HEK293T (cell line): ENCODE measurements at regions not wholly inside any gene's neighbourhood (a gene's known extent, or its start where the extent isn't known, plus 50 kb on each side); places are given as distances from the start of the nearest gene placed in this dataset.
"Not testable (repeated sequence)": the region's sequence is repeated elsewhere in the genome, so short reads cannot be mapped to it uniquely, and the experiment has no call there.

Source experiments
- CTCF ChIA-PET: fragments of 350-600 bp; formaldehyde crosslinking; extraction: SDS; loops from one replicate; lab custom pipeline; 2021; ENCODE audit warnings: antibody characterized with exemption, inconsistent platforms; lab: Yijun Ruan, JAX
- POLR2A ChIA-PET: fragments of 350-600 bp; formaldehyde crosslinking; extraction: SDS; loops from one replicate; lab custom pipeline; 2020; ENCODE audit warnings: antibody characterized with exemption, inconsistent platforms; lab: Yijun Ruan, JAX
- DNase-seq: peaks from one replicate; pipeline ENCODE4 v3.0.0; 2012; ENCODE audit warnings: mixed read lengths; ENCODE audit errors: extremely low spot score
- ARNT ChIP-seq: fragments of 450-650 bp; IDR thresholded peaks from 2 replicates; pipeline ENCODE4 v1.6.1; 2017; ENCODE audit warnings: mild to moderate bottlenecking
- BHLHE40 ChIP-seq: fragments of 450-650 bp; IDR thresholded peaks from 2 replicates; pipeline ENCODE4 v1.6.1; 2016; ENCODE audit warnings: mild to moderate bottlenecking, moderate library complexity, borderline replicate concordance
- CTBP1 ChIP-seq: fragments of 450-650 bp; IDR thresholded peaks from 2 replicates; pipeline ENCODE4 v1.6.1; 2016; ENCODE audit warnings: borderline replicate concordance
- ELF4 ChIP-seq: fragments of 450-650 bp; IDR thresholded peaks from 2 replicates; pipeline ENCODE4 v1.6.1; 2017; ENCODE audit warnings: antibody characterized with exemption
- FOXA1 ChIP-seq: fragments of 450-650 bp; IDR thresholded peaks from 2 replicates; pipeline ENCODE4 v1.6.1; 2016; ENCODE audit warnings: mild to moderate bottlenecking
- FOXK2 ChIP-seq: fragments of 450-650 bp; IDR thresholded peaks from 2 replicates; pipeline ENCODE4 v1.6.1; 2016; ENCODE audit warnings: mild to moderate bottlenecking
- FOXM1 ChIP-seq: fragments of 450-650 bp; IDR thresholded peaks from 2 replicates; pipeline ENCODE4 v1.6.1; 2017; ENCODE audit warnings: mild to moderate bottlenecking, borderline replicate concordance
- HDGF ChIP-seq: fragments of 450-650 bp; IDR thresholded peaks from 2 replicates; pipeline ENCODE4 v1.6.1; 2017; ENCODE audit warnings: antibody characterized with exemption, borderline replicate concordance
- L3MBTL2 ChIP-seq: fragments of 450-650 bp; conservative IDR thresholded peaks from 2 replicates; pipeline ENCODE4 v1.6.1; 2016; ENCODE audit warnings: mild to moderate bottlenecking
- LEF1 ChIP-seq: fragments of 450-650 bp; IDR thresholded peaks from 2 replicates; pipeline ENCODE4 v1.6.1; 2017; ENCODE audit warnings: mild to moderate bottlenecking, borderline replicate concordance
- NFRKB ChIP-seq: fragments of 450-650 bp; IDR thresholded peaks from 2 replicates; pipeline ENCODE4 v1.6.1; 2016; ENCODE audit warnings: mild to moderate bottlenecking, moderate library complexity
- SP1 ChIP-seq: fragments of 450-650 bp; IDR thresholded peaks from 2 replicates; pipeline ENCODE4 v1.6.1; 2017
- SUZ12 ChIP-seq: fragments of 450-650 bp; IDR thresholded peaks from 2 replicates; pipeline ENCODE4 v1.6.1; 2016; ENCODE audit warnings: mild to moderate bottlenecking
- TARDBP ChIP-seq: fragments of 450-650 bp; IDR thresholded peaks from 2 replicates; pipeline ENCODE4 v1.6.1; 2016
- ZNF384 ChIP-seq: fragments of 450-650 bp; IDR thresholded peaks from 2 replicates; pipeline ENCODE4 v1.6.1; 2016
- TF ChIP-seq, protein P1 (sequence below): fragments of 450-650 bp; IDR thresholded peaks from 2 replicates; pipeline ENCODE4 v1.6.1; 2016

DNA sequence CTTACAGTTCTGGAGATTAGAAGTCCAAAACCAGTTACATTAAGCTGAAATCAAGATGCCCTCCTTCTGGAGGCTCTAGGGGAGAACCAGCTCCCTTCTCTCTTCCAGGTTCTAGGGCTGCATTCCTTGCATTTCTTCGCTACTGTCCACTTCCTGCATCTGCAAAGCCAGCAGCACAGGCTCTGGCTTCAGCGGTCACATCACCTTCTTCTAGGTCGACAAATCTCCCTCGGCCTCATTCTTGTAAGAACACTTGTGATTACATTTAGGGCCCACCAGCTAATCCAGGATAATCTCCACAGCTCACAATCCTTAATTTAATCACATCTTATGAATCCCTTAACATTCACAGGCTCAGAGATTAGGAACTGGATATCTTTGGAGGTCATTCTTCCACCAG, 73.8 kb downstream of the MINAR1 start:
- ChIA-PET CTCF (no interaction called here), POLR2A (no interaction called here)
- DNase-seq, result no peak
- TF ChIP-seq, protein P1, sequence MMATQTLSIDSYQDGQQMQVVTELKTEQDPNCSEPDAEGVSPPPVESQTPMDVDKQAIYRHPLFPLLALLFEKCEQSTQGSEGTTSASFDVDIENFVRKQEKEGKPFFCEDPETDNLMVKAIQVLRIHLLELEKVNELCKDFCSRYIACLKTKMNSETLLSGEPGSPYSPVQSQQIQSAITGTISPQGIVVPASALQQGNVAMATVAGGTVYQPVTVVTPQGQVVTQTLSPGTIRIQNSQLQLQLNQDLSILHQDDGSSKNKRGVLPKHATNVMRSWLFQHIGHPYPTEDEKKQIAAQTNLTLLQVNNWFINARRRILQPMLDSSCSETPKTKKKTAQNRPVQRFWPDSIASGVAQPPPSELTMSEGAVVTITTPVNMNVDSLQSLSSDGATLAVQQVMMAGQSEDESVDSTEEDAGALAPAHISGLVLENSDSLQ, result no peak
- TF ChIP-seq FOXA1, result no peak
- no peak for TF ChIP-seq SP1
- TF ChIP-seq FOXM1, result no peak
- no peak for TF ChIP-seq NFRKB
- TF ChIP-seq TARDBP, result no peak
- no peak for TF ChIP-seq ELF4
- no peak for TF ChIP-seq ZNF384
- no peak for TF ChIP-seq ARNT
- TF ChIP-seq CTBP1, result no peak
- no peak for TF ChIP-seq LEF1
- TF ChIP-seq BHLHE40, result no peak
- no peak for TF ChIP-seq L3MBTL2

DNA sequence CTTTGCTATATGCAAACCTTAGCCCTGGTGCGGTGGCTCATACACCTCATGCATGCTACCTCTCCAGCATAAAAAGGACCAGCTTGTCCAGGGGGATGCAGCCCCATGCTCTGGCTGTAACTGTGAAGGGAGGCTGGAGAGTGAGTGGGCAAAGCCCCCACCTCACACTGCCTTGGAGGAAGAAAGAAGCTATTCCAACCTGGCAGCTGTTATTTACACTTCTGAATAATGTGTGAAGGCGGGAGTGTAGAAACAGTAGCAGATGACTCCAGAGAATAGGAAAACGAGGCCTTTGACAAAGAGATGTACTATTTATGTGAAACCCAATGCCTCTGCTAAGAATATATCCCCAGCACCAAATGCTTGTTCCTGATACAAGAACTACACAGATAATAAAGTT, 80.7 kb downstream of the MINAR1 start:
- POLR2A ChIA-PET, DNase-seq: not testable (repeated sequence)
- CTCF ChIA-PET, result interaction anchor here (0.7 kb wide), 1 partner anchor 991 kb away, joined by 3 read pairs; no protein-coding TSS in a partner anchor

DNA sequence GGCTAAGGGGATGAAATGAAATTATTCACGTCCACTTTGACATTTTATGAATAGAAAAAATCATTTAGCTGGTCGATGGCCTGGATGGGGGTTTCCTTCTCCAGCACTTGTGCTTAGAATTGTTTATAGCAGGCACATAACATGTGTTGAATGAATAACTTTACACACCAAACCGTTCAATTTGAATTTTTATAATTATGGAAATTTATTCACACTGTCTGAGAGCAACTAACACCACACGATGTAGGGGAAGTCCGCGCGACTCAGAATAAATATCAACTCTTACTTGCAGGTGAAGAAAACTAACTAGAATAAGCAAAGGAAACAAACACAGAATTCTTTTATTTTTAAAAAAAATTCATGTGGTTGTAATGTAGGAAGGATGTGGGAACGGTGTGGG, 81.3 kb downstream of the MINAR1 start:
- ChIA-PET CTCF (no interaction called here), POLR2A (no interaction called here)
- no peak for DNase-seq
- no peak for TF ChIP-seq BHLHE40
- no peak for TF ChIP-seq HDGF
- no peak for TF ChIP-seq ELF4
- no peak for TF ChIP-seq LEF1
- no peak for TF ChIP-seq NFRKB
- TF ChIP-seq, protein P1, result no peak
- no peak for TF ChIP-seq ARNT
- no peak for TF ChIP-seq CTBP1
- no peak for TF ChIP-seq SUZ12

DNA sequence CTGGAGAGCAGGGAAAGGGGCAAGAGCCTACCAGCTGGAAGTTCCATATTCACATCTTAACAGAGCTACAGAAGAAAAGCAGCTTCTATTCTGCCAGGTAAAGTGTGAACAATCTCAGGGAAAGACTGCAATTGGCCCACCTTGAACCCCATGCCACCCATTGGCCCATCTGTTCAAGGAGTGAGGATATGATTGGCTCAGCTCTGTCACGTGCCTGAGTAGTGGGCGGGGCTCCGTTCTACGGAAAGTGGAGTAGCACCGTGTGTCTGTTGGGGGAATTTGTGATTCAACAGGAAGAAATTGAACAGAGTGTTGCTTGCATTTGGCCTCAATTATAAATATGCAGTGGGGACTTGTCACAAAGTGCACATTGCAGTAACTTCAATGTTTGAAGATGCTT, 81.8 kb downstream of the MINAR1 start:
- DNase-seq, result no peak
- ChIA-PET POLR2A (no interaction called here), CTCF (no interaction called here)
- no peak for TF ChIP-seq SP1

DNA sequence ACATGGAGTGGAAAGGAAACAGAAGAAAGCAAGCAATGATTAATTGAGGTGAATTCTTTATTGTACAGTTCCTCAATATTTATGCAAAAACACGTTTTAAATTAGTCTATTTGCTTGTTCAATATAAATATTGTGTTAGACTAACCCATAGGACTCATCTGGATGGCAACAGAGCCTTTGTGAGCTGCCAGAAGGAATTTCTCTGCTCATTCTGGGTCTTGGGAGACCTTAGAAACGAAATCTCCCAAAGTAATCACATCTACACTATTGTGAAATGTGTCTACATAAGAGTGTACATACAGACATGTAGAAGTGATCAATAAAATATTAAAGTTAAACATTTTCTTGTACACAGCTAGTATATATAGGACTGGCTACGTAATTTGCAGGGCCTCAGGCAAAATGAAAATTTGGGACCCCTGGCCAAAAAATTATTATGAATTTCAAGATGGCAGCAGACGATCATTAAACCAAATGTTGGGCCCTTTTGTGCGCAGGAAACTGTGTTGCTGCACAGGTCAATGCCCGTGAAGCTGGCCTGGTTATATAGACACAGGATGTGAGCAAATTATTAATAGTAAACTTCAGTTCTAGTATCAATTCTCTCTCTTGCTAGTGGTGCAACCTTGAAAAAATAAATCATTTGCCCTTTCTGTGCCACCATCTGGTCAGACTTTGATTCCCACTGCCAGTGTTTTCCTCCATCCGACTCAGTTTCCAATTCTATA, 83.3 kb downstream of the MINAR1 start:
- no peak for DNase-seq
- POLR2A ChIA-PET, result no interaction called here
- TF ChIP-seq ELF4 (no peak), LEF1 (no peak)
- CTCF ChIA-PET, result interaction anchor here (0.6 kb wide), 1 partner anchor 11 kb away, joined by 3 read pairs; no protein-coding TSS in a partner anchor

DNA sequence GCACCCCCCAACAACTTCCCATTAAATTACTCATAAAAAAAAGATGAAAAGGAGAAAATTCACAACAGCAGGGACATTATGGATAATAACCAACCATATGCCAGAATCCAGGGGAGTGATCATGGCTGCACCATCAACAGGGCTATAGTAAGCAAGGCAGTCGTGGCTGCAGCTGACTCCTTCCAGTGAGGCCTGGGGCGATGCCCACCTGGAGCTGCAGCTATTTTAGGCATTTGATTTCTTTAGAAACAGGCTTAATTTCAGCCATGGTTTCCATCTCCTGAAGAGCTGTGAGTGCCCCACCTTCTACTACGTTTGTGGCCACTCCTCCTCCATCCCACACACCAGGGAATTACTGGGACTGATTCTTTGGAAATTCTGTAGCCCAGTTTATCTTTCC, 84.0 kb downstream of the MINAR1 start:
- DNase-seq, result no peak
- CTCF ChIA-PET, result no interaction called here
- TF ChIP-seq BHLHE40 (no peak), FOXM1 (no peak), ARNT (no peak), SUZ12 (no peak), NFRKB (no peak), FOXK2 (no peak), HDGF (no peak), LEF1 (no peak), L3MBTL2 (no peak), CTBP1 (no peak), ZNF384 (no peak)
- POLR2A ChIA-PET, result no interaction called here

DNA sequence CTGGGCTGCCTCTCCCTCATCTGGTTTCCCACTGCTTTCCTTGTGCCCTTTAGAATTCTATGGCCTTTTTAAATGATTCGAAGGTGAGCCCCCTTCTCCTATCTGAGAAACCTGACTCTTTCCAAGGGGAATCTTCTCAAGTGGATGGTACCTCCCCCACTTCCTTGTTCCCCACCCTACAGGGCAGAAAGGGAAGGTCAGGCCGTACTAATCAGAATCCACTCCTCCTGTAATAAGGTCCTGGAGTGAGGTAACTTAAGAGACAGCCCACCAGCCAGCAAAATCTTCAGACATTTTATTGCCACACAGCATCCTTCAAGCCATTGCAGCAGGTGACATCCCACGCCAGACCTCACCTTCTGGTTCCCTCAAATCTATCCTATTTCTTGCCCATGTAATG, 84.5 kb downstream of the MINAR1 start:
- ChIA-PET POLR2A (no interaction called here), CTCF (interaction anchor here (0.8 kb wide), 1 partner anchor 15 kb away, joined by 3 read pairs; no protein-coding TSS in a partner anchor)
- TF ChIP-seq, protein P1, result no peak
- TF ChIP-seq FOXK2, result no peak
- TF ChIP-seq ARNT, result no peak
- TF ChIP-seq L3MBTL2, result no peak
- TF ChIP-seq ZNF384, result no peak
- no peak for TF ChIP-seq LEF1
- no peak for TF ChIP-seq NFRKB
- TF ChIP-seq TARDBP, result no peak
- no peak for TF ChIP-seq SUZ12
- TF ChIP-seq FOXA1, result no peak
- no peak for TF ChIP-seq HDGF
- TF ChIP-seq BHLHE40, result no peak
- TF ChIP-seq CTBP1, result no peak
- TF ChIP-seq SP1, result no peak
- no peak for DNase-seq

DNA sequence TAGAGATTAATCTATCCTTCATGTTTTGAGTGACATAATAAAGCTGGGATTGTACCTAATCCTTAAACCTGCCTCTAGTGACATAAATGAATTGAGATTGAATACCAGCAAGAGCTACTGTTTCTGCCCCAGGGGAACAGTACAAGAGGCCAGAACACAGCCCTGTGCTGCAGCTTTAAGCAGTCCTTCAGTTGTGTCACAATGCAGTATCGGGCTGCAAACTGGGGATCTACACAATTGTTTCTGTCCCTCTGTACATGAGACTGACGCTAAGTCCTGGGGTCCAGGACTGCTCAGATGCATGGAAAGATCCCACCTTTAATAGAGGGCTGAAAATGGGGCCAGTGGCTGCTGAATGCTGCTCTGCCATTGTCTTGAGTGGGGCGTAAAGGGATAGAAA, 87.5 kb downstream of the MINAR1 start:
- no peak for DNase-seq
- POLR2A ChIA-PET, result no interaction called here
- TF ChIP-seq LEF1 (no peak), L3MBTL2 (no peak), SUZ12 (no peak), CTBP1 (no peak), HDGF (no peak), ZNF384 (no peak), SP1 (no peak), ELF4 (no peak), NFRKB (no peak), TARDBP (no peak), FOXA1 (no peak), ARNT (no peak), BHLHE40 (no peak)
- TF ChIP-seq, protein P1, result no peak
- CTCF ChIA-PET, result no interaction called here
